PC-3 (cell line): ENCODE measurements at regions not wholly inside any gene's neighbourhood (a gene's known extent, or its start where the extent isn't known, plus 50 kb on each side); places are given as distances from the start of the nearest gene placed in this dataset.

Source experiments
- ATAC-seq: fragments of 200-7000 bp; cut with Tn5 transposase; 2 replicates; pipeline ENCODE4 v1.9.1; 2020; ENCODE audit warnings: mild to moderate bottlenecking, moderate library complexity
- BruUV-seq: library from RNA; stranded (reverse); fragments of 400-500 nt; replicated peaks from 2 replicates; lab custom pipeline; 2021; lab: Mats Ljungman, UMichigan
- CTCF ChIA-PET: fragments of 300-600 bp; sonication (Branson Sonifier 250); formaldehyde crosslinking; loops from one replicate; lab custom pipeline; 2022; ENCODE audit warnings: antibody characterized with exemption; lab: Charles Lee
- POLR2A ChIA-PET: fragments of 300-600 bp; sonication (Branson Sonifier 250); formaldehyde crosslinking; loops from one replicate; lab custom pipeline; 2022; ENCODE audit warnings: antibody characterized with exemption; ENCODE audit not compliant: unreplicated experiment; lab: Charles Lee
- DNase-seq: peaks from one replicate; pipeline ENCODE4 v3.0.0-alpha.2; 2015
- H2AFZ ChIP-seq: fragments of 300-600 bp; sonication (generic); 2 replicates; pipeline ENCODE4 v1.6.0; 2016; ENCODE audit warnings: antibody characterized with exemption, low read length
- H3F3A ChIP-seq: fragments of 300-600 bp; sonication (generic); one replicate; pipeline ENCODE4 v1.6.0; 2017; ENCODE audit warnings: antibody characterized with exemption, low read length, control low read depth, mild to moderate bottlenecking; ENCODE audit not compliant: unreplicated experiment
- H3K27ac ChIP-seq: fragments of 300-600 bp; sonication (generic); 2 replicates; pipeline ENCODE4 v1.5.1; 2016; ENCODE audit warnings: mild to moderate bottlenecking, low read length
- H3K27me3 ChIP-seq: fragments of 300-600 bp; sonication (generic); 2 replicates; pipeline ENCODE4 v1.6.1; 2016; ENCODE audit warnings: low read length, mixed read lengths
- H3K36me3 ChIP-seq: fragments of 300-600 bp; sonication (generic); 2 replicates; pipeline ENCODE4 v1.6.1; 2016; ENCODE audit warnings: low read depth, mixed run types, low read length, mixed read lengths
- H3K4me1 ChIP-seq: fragments of 300-600 bp; sonication (generic); 2 replicates; pipeline ENCODE4 v1.5.1; 2016; ENCODE audit warnings: low read length; ENCODE audit not compliant: insufficient read depth
- H3K4me2 ChIP-seq: fragments of 300-600 bp; sonication (generic); 2 replicates; pipeline ENCODE4 v1.6.0; 2016; ENCODE audit warnings: low read length
- H3K4me3 ChIP-seq: fragments of 300-600 bp; sonication (generic); 2 replicates; pipeline ENCODE4 v1.5.1; 2016; ENCODE audit warnings: mild to moderate bottlenecking, low read length, mixed read lengths
- H3K79me2 ChIP-seq: fragments of 300-600 bp; sonication (generic); 2 replicates; pipeline ENCODE4 v1.6.1; 2017; ENCODE audit warnings: low read length, mixed read lengths
- H3K9ac ChIP-seq: fragments of 300-600 bp; sonication (generic); 2 replicates; pipeline ENCODE4 v1.6.0; 2016; ENCODE audit warnings: mild to moderate bottlenecking, low read length
- H3K9me2 ChIP-seq: fragments of 300-600 bp; sonication (generic); replicated peaks from 2 replicates; pipeline ENCODE4 v1.6.1; 2016; ENCODE audit warnings: mixed run types, low read length, mixed read lengths
- H3K9me3 ChIP-seq: fragments of 300-600 bp; sonication (generic); 2 replicates; pipeline ENCODE4 v1.6.1; 2016; ENCODE audit warnings: low read length, mixed read lengths
- H4K20me1 ChIP-seq: fragments of 300-600 bp; sonication (generic); 2 replicates; pipeline ENCODE4 v1.6.1; 2016; ENCODE audit warnings: low read length, mixed read lengths
- CTCF ChIP-seq: fragments of 300-600 bp; sonication (generic); conservative IDR thresholded peaks from 2 replicates; pipeline ENCODE4 v1.5.1; 2017; ENCODE audit warnings: antibody characterized with exemption, low read depth, mild to moderate bottlenecking, low read length
- EZH2 ChIP-seq: fragments of 300-600 bp; sonication (generic); IDR thresholded peaks from one replicate; pipeline ENCODE4 v1.6.1; 2017; ENCODE audit warnings: antibody characterized with exemption, mild to moderate bottlenecking, low read length; ENCODE audit not compliant: unreplicated experiment
- EZH2phosphoT487 ChIP-seq: fragments of 300-600 bp; sonication (generic); IDR thresholded peaks from 2 replicates; pipeline ENCODE4 v1.6.1; 2018; ENCODE audit warnings: mild to moderate bottlenecking, antibody characterized with exemption, low read length, borderline replicate concordance
- intact Hi-C: fragments of 100-400 bp; cut with micrococcal nuclease; formaldehyde crosslinking; loops from 2 replicates; pipeline ENCODE4 v1.9.0; 2023

GRCh38 chr1:195981448-195982139 is 626.6 kb downstream of the KCNT2 start:
- intact Hi-C loops = no loop called here
- ATAC-seq = peak; percentile 37; the same call in 1 of the 2 replicates
- H3K27ac ChIP-seq = no peak overlapping the region

GRCh38 chr1:195979646-195980045 is 628.6 kb downstream of the KCNT2 start:
- Histone ChIP-seq H4K20me1 (no peaks in the 10 kb centered on the region), H3K27ac (no peak overlapping the region), H3K9me2 (no peaks in the 10 kb centered on the region), H3K79me2 (no peaks in the 10 kb centered on the region), H3F3A (no peaks in the 10 kb centered on the region), H3K9ac (no peak overlapping the region), H2AFZ (no peak overlapping the region), H3K9me3 (no peaks in the 10 kb centered on the region), H3K4me3 (no peak overlapping the region), H3K27me3 (no peaks in the 10 kb centered on the region), H3K36me3 (no peaks in the 10 kb centered on the region), H3K4me2 (no peak overlapping the region), H3K4me1 (no peaks in the 10 kb centered on the region)
- no peak for ATAC-seq
- no peak for DNase-seq
- CTCF ChIA-PET = no interaction called here
- TF ChIP-seq EZH2phosphoT487 = no peak
- TF ChIP-seq CTCF = no peak
- intact Hi-C loops = no loop called here
- no TSS peak for BruUV-seq
- POLR2A ChIA-PET = no interaction called here

More at GRCh38 chr1:195981448-195982139, 626.6 kb downstream of the KCNT2 start:
- Histone ChIP-seq H3K4me3 (no peak overlapping the region), H2AFZ (no peak overlapping the region), H4K20me1 (no peaks in the 10 kb centered on the region), H3K9ac (no peak overlapping the region), H3K9me3 (no peaks in the 10 kb centered on the region), H3F3A (no peaks in the 10 kb centered on the region), H3K79me2 (no peaks in the 10 kb centered on the region), H3K27me3 (no peaks in the 10 kb centered on the region), H3K9me2 (no peaks in the 10 kb centered on the region), H3K4me1 (no peaks in the 10 kb centered on the region), H3K4me2 (no peak overlapping the region), H3K36me3 (no peaks in the 10 kb centered on the region)
- DNase-seq = no peak
- no peak for TF ChIP-seq CTCF
- TF ChIP-seq EZH2 = no peak
- no peak for TF ChIP-seq EZH2phosphoT487
- ChIA-PET POLR2A (no interaction called here), CTCF (no interaction called here)
- no TSS peak for BruUV-seq

GRCh38 chr1:195973311-195973904 is 634.8 kb downstream of the KCNT2 start:
- BruUV-seq = no TSS peak

More at GRCh38 chr1:195973311-195973904, 634.8 kb downstream of the KCNT2 start:
- Histone ChIP-seq H3K36me3 (no peaks in the 10 kb centered on the region), H3K4me3 (no peak overlapping the region), H3K9ac (no peak overlapping the region), H3K9me2 (no peaks in the 10 kb centered on the region), H3K27me3 (no peaks in the 10 kb centered on the region), H3K79me2 (no peaks in the 10 kb centered on the region), H3K9me3 (no peaks in the 10 kb centered on the region), H3F3A (no peaks in the 10 kb centered on the region), H3K27ac (no peak overlapping the region), H2AFZ (no peak overlapping the region), H3K4me2 (no peak overlapping the region), H4K20me1 (no peaks in the 10 kb centered on the region), H3K4me1 (no peaks in the 10 kb centered on the region)
- TF ChIP-seq EZH2phosphoT487 (no peak), EZH2 (no peak), CTCF (no peak)
- ATAC-seq (no peak), DNase-seq (no peak)
- POLR2A ChIA-PET = no interaction called here
- CTCF ChIA-PET = no interaction called here
- intact Hi-C loops = no loop called here
